DND-41 (cell line): ENCODE measurements at regions not wholly inside any gene's neighbourhood (a gene's known extent, or its start where the extent isn't known, plus 50 kb on each side); places are given as distances from the start of the nearest gene placed in this dataset.
A peak's percentile ranks its signal among the peaks of the same experiment; 100 is the strongest.

Experiments
- ATAC-seq: fragments of 200-7000 bp; cut with Tn5 transposase; 3 replicates; pipeline ENCODE4 v1.9.1; 2021; ENCODE audit warnings: low read depth; ENCODE audit not compliant: insufficient read depth
- DNase-seq: peaks from one replicate; pipeline ENCODE4 v3.0.0-alpha.2; 2020
- H2AFZ ChIP-seq: 2 replicates; pipeline ENCODE4 v1.6.0; 2012; ENCODE audit warnings: low read depth, low read length
- H3K27ac ChIP-seq: 2 replicates; pipeline ENCODE4 v1.5.1; 2012; ENCODE audit warnings: low read length, inconsistent platforms
- H3K27me3 ChIP-seq: fragments of 200-600 bp; sonication (generic); 2 replicates; pipeline ENCODE4 v1.6.0; 2012; ENCODE audit warnings: low read length, mild to moderate bottlenecking, inconsistent platforms; ENCODE audit not compliant: insufficient read depth, poor library complexity
- H3K36me3 ChIP-seq: 2 replicates; pipeline ENCODE4 v1.5.1; 2012; ENCODE audit warnings: low read length, inconsistent platforms; ENCODE audit not compliant: insufficient read depth
- H3K4me1 ChIP-seq: 2 replicates; pipeline ENCODE4 v1.5.1; 2012; ENCODE audit warnings: mild to moderate bottlenecking, low read length; ENCODE audit not compliant: insufficient read depth
- H3K4me2 ChIP-seq: 2 replicates; pipeline ENCODE4 v1.6.0; 2012; ENCODE audit warnings: mild to moderate bottlenecking, moderate library complexity, low read length, inconsistent platforms; ENCODE audit not compliant: insufficient read depth
- H3K4me3 ChIP-seq, 2 experiments: fragments of 200-600 bp in 1 of 2; shearing (Covaris generic) in 1 of 2; 2 replicates each; pipeline ENCODE4 v1.5.1; 2012 to 2016; ENCODE audit warnings: inconsistent platforms in 2 of 2, low read length in 2 of 2, mild to moderate bottlenecking in 2 of 2, low read depth in 1 of 2, moderate library complexity in 1 of 2
- H3K79me2 ChIP-seq: 2 replicates; pipeline ENCODE4 v1.6.0; 2012; ENCODE audit warnings: low read length, inconsistent platforms; ENCODE audit not compliant: insufficient read depth
- H3K9ac ChIP-seq: 2 replicates; pipeline ENCODE4 v1.6.0; 2012; ENCODE audit warnings: low read depth, mild to moderate bottlenecking, inconsistent platforms, low read length, moderate library complexity
- H3K9me3 ChIP-seq: 2 replicates; pipeline ENCODE4 v1.5.1; 2012; ENCODE audit warnings: low read length, moderate library complexity, mild to moderate bottlenecking, inconsistent platforms; ENCODE audit not compliant: insufficient read depth, severe bottlenecking
- H4K20me1 ChIP-seq: 2 replicates; pipeline ENCODE4 v1.6.0; 2012; ENCODE audit warnings: low read length; ENCODE audit not compliant: insufficient read depth
- CTCF ChIP-seq: IDR thresholded peaks from 2 replicates; pipeline ENCODE4 v1.5.1; 2012; ENCODE audit warnings: borderline replicate concordance, low read length, moderate library complexity, mild to moderate bottlenecking; ENCODE audit not compliant: poor library complexity, severe bottlenecking; ENCODE audit errors: extremely low read depth
- EZH2 ChIP-seq: IDR thresholded peaks from 3 replicates; pipeline ENCODE4 v1.6.1; 2012; ENCODE audit warnings: borderline replicate concordance, low read depth, mild to moderate bottlenecking, moderate library complexity, low read length, inconsistent platforms; ENCODE audit not compliant: severe bottlenecking

- Histone ChIP-seq H3K9ac (no peak overlapping the region), H3K27me3 (no peaks in the 10 kb centered on the region), H3K4me1 (no peaks in the 10 kb centered on the region), H3K27ac (no peak overlapping the region), H2AFZ (no peak overlapping the region), H3K9me3 (no peaks in the 10 kb centered on the region), H4K20me1 (no peaks in the 10 kb centered on the region), H3K4me2 (no peak overlapping the region), H3K36me3 (no peaks in the 10 kb centered on the region), H3K79me2 (no peaks in the 10 kb centered on the region), H3K4me3 (no peak overlapping the region)
- DNase-seq: no peak
- TF ChIP-seq EZH2 (no peak), CTCF (no peak)
- no peak for ATAC-seq
Measured at GRCh38 chr10:105953861-105954260, 1210.6 kb downstream of the SORCS1 start.

GRCh38 chr10:105953056-105953455 is 1211.5 kb downstream of the SORCS1 start:
- H3K36me3 ChIP-seq: no peaks in the 10 kb centered on the region
- H3K9me3 ChIP-seq: no peaks in the 10 kb centered on the region
- no peak for DNase-seq
- no peak overlapping the region for H3K9ac ChIP-seq
- no peak for ATAC-seq
- H4K20me1 ChIP-seq: no peaks in the 10 kb centered on the region
- TF ChIP-seq CTCF (no peak), EZH2 (no peak)
- no peak overlapping the region for H3K4me3 ChIP-seq
- H3K4me1 ChIP-seq: no peaks in the 10 kb centered on the region
- H3K4me2 ChIP-seq: no peak overlapping the region
- no peak overlapping the region for H2AFZ ChIP-seq
- no peaks in the 10 kb centered on the region for H3K79me2 ChIP-seq
- no peak overlapping the region for H3K27ac ChIP-seq
- no peaks in the 10 kb centered on the region for H3K27me3 ChIP-seq

GRCh38 chr10:105952153-105952552 is 1212.4 kb downstream of the SORCS1 start:
- Histone ChIP-seq H3K9me3 (no peaks in the 10 kb centered on the region), H3K79me2 (no peaks in the 10 kb centered on the region), H3K9ac (no peak overlapping the region), H3K4me3 (no peak overlapping the region), H3K36me3 (no peaks in the 10 kb centered on the region), H3K4me1 (no peaks in the 10 kb centered on the region), H2AFZ (no peak overlapping the region), H3K4me2 (no peak overlapping the region), H3K27ac (no peak overlapping the region), H4K20me1 (no peaks in the 10 kb centered on the region), H3K27me3 (no peaks in the 10 kb centered on the region)
- TF ChIP-seq CTCF (no peak), EZH2 (no peak)
- ATAC-seq (no peak), DNase-seq (no peak)

GRCh38 chr10:105950410-105950809 is 1214.1 kb downstream of the SORCS1 start:
- H3K9me3 ChIP-seq: no peaks in the 10 kb centered on the region
- TF ChIP-seq CTCF (peak; percentile 78), EZH2 (no peak)
- no peak overlapping the region for H2AFZ ChIP-seq
- DNase-seq (peak; percentile 19), ATAC-seq (peak; percentile 58; the same call in 1 of the 3 replicates)
- no peaks in the 10 kb centered on the region for H4K20me1 ChIP-seq
- H3K79me2 ChIP-seq: no peaks in the 10 kb centered on the region
- H3K4me2 ChIP-seq: no peak overlapping the region
- no peak overlapping the region for H3K4me3 ChIP-seq
- no peaks in the 10 kb centered on the region for H3K36me3 ChIP-seq
- no peaks in the 10 kb centered on the region for H3K27me3 ChIP-seq
- H3K27ac ChIP-seq: no peak overlapping the region
- H3K9ac ChIP-seq: no peak overlapping the region
- no peaks in the 10 kb centered on the region for H3K4me1 ChIP-seq
